Neural cell (in vitro differentiated cells): ENCODE measurements at regions not wholly inside any gene's neighbourhood (a gene's known extent, or its start where the extent isn't known, plus 50 kb on each side); places are given as distances from the start of the nearest gene placed in this dataset.

Source experiments
- TAF1 ChIP-seq: IDR thresholded peaks from 2 replicates; pipeline ENCODE4 v1.6.1; 2012; ENCODE audit warnings: low read depth
- TF ChIP-seq, protein P1 (sequence below): fragments of 450-650 bp; IDR thresholded peaks from 2 replicates; pipeline ENCODE4 v1.5.1; 2014; ENCODE audit warnings: antibody characterized with exemption, mild to moderate bottlenecking, moderate library complexity; ENCODE audit not compliant: poor library complexity, severe bottlenecking

DNA sequence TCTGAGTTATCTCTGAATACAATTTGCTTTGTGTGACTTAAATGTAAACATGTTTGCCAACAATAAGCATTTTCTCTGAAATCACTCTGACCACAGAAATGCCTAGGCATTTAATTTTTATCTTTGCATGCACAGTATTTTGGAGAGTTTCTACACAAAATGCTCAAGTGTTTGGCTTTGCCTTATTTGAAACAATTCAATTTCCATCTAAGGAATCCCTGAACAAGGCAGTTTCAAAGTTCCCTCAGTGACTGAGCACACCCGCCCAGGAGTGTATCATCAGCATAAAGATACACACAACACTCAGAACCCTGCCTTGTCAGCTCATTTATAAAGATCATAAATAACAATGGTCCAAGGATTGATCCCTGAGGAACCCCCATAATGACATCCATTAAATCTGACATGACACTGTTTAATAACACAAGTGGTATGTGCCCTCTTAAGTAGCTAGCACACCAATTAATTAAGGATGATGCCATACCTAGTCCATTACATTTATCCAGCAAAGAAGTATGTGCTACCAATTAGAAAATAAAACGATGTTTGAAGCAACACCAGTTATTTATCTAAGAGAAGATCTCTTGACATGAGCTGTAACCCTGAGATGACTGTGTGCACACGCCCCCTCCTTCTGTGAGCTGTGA is 585.8 kb downstream of the ADGRL2 start:
- TF ChIP-seq, protein P1, sequence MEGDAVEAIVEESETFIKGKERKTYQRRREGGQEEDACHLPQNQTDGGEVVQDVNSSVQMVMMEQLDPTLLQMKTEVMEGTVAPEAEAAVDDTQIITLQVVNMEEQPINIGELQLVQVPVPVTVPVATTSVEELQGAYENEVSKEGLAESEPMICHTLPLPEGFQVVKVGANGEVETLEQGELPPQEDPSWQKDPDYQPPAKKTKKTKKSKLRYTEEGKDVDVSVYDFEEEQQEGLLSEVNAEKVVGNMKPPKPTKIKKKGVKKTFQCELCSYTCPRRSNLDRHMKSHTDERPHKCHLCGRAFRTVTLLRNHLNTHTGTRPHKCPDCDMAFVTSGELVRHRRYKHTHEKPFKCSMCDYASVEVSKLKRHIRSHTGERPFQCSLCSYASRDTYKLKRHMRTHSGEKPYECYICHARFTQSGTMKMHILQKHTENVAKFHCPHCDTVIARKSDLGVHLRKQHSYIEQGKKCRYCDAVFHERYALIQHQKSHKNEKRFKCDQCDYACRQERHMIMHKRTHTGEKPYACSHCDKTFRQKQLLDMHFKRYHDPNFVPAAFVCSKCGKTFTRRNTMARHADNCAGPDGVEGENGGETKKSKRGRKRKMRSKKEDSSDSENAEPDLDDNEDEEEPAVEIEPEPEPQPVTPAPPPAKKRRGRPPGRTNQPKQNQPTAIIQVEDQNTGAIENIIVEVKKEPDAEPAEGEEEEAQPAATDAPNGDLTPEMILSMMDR: no peak
- TF ChIP-seq TAF1: no peak
